ENCODE measurements at regions not wholly inside any gene's neighbourhood (a gene's known extent, or its start where the extent isn't known, plus 50 kb on each side); places are given as distances from the start of the nearest gene placed in this dataset.

DNA sequence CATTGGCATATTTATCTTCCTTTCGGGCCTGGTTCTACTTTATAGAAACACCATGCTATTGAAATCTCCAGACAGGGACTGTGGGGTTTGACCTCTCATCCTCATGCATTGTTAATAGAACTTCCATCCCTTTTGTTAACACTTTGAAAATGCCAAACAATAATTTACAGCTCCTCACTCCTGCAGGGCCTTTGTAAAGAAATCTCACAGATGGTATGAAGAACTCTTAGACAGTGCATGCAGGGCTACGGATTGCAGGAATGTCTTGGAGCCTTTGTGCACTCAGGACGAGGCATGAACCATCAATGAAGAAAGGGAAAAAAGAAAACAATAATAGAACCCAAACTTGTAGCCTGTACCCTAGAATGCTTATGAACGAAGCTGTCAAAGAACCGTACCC is 92.8 kb upstream of the TMEM47 start:
- TF ChIP-seq EZH2phosphoT487 (IDR thresholded peaks at IDR 0.05) (no peak), EZH2 (IDR thresholded peaks at IDR 0.05) (no peak)
- TF ChIP-seq, protein P1, sequence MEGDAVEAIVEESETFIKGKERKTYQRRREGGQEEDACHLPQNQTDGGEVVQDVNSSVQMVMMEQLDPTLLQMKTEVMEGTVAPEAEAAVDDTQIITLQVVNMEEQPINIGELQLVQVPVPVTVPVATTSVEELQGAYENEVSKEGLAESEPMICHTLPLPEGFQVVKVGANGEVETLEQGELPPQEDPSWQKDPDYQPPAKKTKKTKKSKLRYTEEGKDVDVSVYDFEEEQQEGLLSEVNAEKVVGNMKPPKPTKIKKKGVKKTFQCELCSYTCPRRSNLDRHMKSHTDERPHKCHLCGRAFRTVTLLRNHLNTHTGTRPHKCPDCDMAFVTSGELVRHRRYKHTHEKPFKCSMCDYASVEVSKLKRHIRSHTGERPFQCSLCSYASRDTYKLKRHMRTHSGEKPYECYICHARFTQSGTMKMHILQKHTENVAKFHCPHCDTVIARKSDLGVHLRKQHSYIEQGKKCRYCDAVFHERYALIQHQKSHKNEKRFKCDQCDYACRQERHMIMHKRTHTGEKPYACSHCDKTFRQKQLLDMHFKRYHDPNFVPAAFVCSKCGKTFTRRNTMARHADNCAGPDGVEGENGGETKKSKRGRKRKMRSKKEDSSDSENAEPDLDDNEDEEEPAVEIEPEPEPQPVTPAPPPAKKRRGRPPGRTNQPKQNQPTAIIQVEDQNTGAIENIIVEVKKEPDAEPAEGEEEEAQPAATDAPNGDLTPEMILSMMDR (IDR thresholded peaks at IDR 0.05), result no peak
- Histone ChIP-seq H3K36me3 (no peaks in the 10 kb centered on the region), H3K27ac (peak overlapping the region; percentile 24), H3K9me3 (ENCODE audit: low read depth) (no peaks in the 10 kb centered on the region), H2AFZ (replicated peaks) (peak overlapping the region; percentile 82), H3K79me2 (ENCODE audit: low read depth) (no peaks in the 10 kb centered on the region), H3K27me3 (no peaks in the 10 kb centered on the region), H3K4me3 (no peak overlapping the region), H3F3A (ENCODE audit: low read depth) (no peaks in the 10 kb centered on the region), H3K4me2 (peak overlapping the region; percentile 45), H4K20me1 (ENCODE audit: low read depth) (no peaks in the 10 kb centered on the region), H3K4me1 (peaks cover 10% of the 10 kb centered on the region), H3K9ac (no peak overlapping the region)
- Mint-ChIP-seq H3K9me3 (peaks cover 10% of the 10 kb centered on the region), H3K27me3 (ENCODE audit: insufficient read depth, low read depth) (peaks cover 3% of the 10 kb centered on the region), H3K4me3 (no peak overlapping the region), H3K27ac (peak overlapping the region; percentile 68), H3K36me3 (no peaks in the 10 kb centered on the region), H3K4me1 (peaks cover 7% of the 10 kb centered on the region)
- DNase-seq (ENCODE audit: low spot score), result peak; percentile 24

DNA sequence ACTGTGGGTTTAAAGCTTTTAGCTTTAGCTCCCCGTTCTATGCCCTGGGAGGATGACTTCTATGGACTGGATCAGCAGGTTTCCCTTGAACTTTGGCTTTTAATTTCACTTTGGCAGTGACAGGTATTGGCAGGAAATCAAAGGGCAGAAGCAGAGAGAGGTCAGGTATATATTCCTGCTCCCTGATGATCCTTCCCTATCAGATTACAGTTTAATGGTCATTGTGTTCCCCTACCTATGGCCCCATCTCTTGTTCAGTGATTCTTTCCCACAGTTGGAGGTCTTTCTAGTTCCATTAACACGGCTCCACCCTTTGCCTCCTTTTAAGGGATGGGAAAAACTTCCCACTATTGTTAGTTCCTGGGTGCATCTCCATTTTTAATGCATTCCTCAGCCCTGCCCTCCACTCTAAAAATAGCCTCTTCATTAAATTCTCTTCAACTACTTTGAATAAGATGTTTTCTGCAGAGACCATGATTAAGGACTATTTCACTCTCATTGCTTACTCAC is 107.8 kb upstream of the TMEM47 start:
- H3K27me3 Mint-ChIP-seq (ENCODE audit: insufficient read depth, low read depth), result no peaks in the 10 kb centered on the region
- H3K36me3 Mint-ChIP-seq, result no peaks in the 10 kb centered on the region
- no peak overlapping the region for H3K27ac Mint-ChIP-seq
- Histone ChIP-seq H3K4me3 (no peak overlapping the region), H3K27ac (no peak overlapping the region), H3K9ac (no peak overlapping the region), H3K36me3 (no peaks in the 10 kb centered on the region), H3K27me3 (no peaks in the 10 kb centered on the region), H3K79me2 (ENCODE audit: low read depth) (no peaks in the 10 kb centered on the region), H3K9me3 (ENCODE audit: low read depth) (no peaks in the 10 kb centered on the region), H3F3A (ENCODE audit: low read depth) (peaks cover 14% of the 10 kb centered on the region), H3K4me2 (peak overlapping the region; percentile 42), H3K4me1 (peaks cover 31% of the 10 kb centered on the region), H2AFZ (replicated peaks) (no peak overlapping the region), H4K20me1 (ENCODE audit: low read depth) (no peaks in the 10 kb centered on the region)
- peak overlapping the region; percentile 3 for H3K4me3 Mint-ChIP-seq
- H3K4me1 Mint-ChIP-seq, result peaks cover 28% of the 10 kb centered on the region
- TF ChIP-seq EZH2 (IDR thresholded peaks at IDR 0.05) (no peak), EZH2phosphoT487 (IDR thresholded peaks at IDR 0.05) (no peak)
- TF ChIP-seq, protein P1 (IDR thresholded peaks at IDR 0.05), result no peak
- peaks cover 3% of the 10 kb centered on the region for H3K9me3 Mint-ChIP-seq
- DNase-seq (ENCODE audit: low spot score), result peak; percentile 52

DNA sequence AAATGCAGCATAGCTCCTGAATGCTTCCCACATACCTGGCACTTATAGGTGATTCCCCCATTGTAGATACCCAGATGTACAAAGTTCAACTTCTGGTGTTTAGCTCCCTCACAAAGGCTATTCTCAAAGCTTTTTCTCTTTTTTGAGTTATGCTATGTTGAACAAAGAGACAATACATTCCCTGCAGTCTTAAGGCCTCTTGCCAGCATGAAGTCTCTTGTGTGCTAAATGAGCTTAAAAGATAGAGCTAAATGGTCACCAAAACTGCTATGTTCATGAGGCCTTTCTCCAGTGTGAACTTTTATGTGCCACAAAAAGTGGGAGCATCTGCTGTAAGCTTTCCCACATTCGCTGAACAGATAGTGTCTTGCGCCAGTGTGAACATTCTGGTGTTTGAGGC is 111.2 kb upstream of the TMEM47 start:
- Histone ChIP-seq H3K27me3 (no peaks in the 10 kb centered on the region), H3K4me3 (no peak overlapping the region), H3K4me2 (peak overlapping the region; percentile 67), H3K79me2 (ENCODE audit: low read depth) (no peaks in the 10 kb centered on the region), H4K20me1 (ENCODE audit: low read depth) (no peaks in the 10 kb centered on the region), H3K4me1 (peaks cover 31% of the 10 kb centered on the region), H3K9me3 (ENCODE audit: low read depth) (no peaks in the 10 kb centered on the region), H3K27ac (peak overlapping the region; percentile 24), H3K36me3 (no peaks in the 10 kb centered on the region), H3K9ac (no peak overlapping the region), H2AFZ (replicated peaks) (no peak overlapping the region), H3F3A (ENCODE audit: low read depth) (peaks cover 14% of the 10 kb centered on the region)
- Mint-ChIP-seq H3K36me3 (no peaks in the 10 kb centered on the region), H3K4me3 (no peak overlapping the region), H3K27me3 (ENCODE audit: insufficient read depth, low read depth) (no peaks in the 10 kb centered on the region), H3K9me3 (peaks cover 6% of the 10 kb centered on the region), H3K4me1 (peaks cover 24% of the 10 kb centered on the region), H3K27ac (no peak overlapping the region)
- TF ChIP-seq EZH2phosphoT487 (IDR thresholded peaks at IDR 0.05), result peak; percentile 80
- TF ChIP-seq, protein P1 (IDR thresholded peaks at IDR 0.05), result no peak
- no peak for TF ChIP-seq EZH2 (IDR thresholded peaks at IDR 0.05)
- peak; percentile 73 for DNase-seq (ENCODE audit: low spot score)

All from neural progenitor cell (in vitro differentiated cells).